ENCODE measurements at regions not wholly inside any gene's neighbourhood (a gene's known extent, or its start where the extent isn't known, plus 50 kb on each side); places are given as distances from the start of the nearest gene placed in this dataset.

- TF ChIP-seq CTCF (IDR thresholded peaks at IDR 0.05; ENCODE audit: insufficient read depth, missing control alignments), result no peak
- no peak for FAIRE-seq
Observed at GRCh38 chr4:148934926-148935578, 492.8 kb upstream of the NR3C2 start.

GRCh38 chr4:148926276-148927260, 484.4 kb upstream of the NR3C2 start:
- DNase-seq (ENCODE audit: insufficient read length, low spot score) (no peak), FAIRE-seq (no peak)
- TF ChIP-seq CTCF (IDR thresholded peaks at IDR 0.05; ENCODE audit: insufficient read depth, missing control alignments), result no peak

More at GRCh38 chr4:148934926-148935578, 492.8 kb upstream of the NR3C2 start:
- DNase-seq (ENCODE audit: insufficient read length, low spot score), result no peak

GRCh38 chr4:148923881-148924280, 481.7 kb upstream of the NR3C2 start:
- DNase-seq (ENCODE audit: insufficient read length, low spot score) (no peak), FAIRE-seq (no peak)
- TF ChIP-seq CTCF (IDR thresholded peaks at IDR 0.05; ENCODE audit: insufficient read depth, missing control alignments), result no peak

GRCh38 chr4:148922497-148922896, 480.3 kb upstream of the NR3C2 start:
- FAIRE-seq (no peak), DNase-seq (ENCODE audit: insufficient read length, low spot score) (no peak)
- no peak for TF ChIP-seq CTCF (IDR thresholded peaks at IDR 0.05; ENCODE audit: insufficient read depth, missing control alignments)

- FAIRE-seq, result no peak
- no peak for DNase-seq (ENCODE audit: insufficient read length, low spot score)
- no peak for TF ChIP-seq CTCF (IDR thresholded peaks at IDR 0.05; ENCODE audit: insufficient read depth, missing control alignments)
Observed at GRCh38 chr4:148914734-148915133, 472.5 kb upstream of the NR3C2 start.

- FAIRE-seq (no peak), DNase-seq (ENCODE audit: insufficient read length, low spot score) (no peak)
- no peak for TF ChIP-seq CTCF (IDR thresholded peaks at IDR 0.05; ENCODE audit: insufficient read depth, missing control alignments)
Observed at GRCh38 chr4:148914301-148914700, 472.1 kb upstream of the NR3C2 start.
